K562 (cell line): ENCODE measurements at regions not wholly inside any gene's neighbourhood (a gene's known extent, or its start where the extent isn't known, plus 50 kb on each side); places are given as distances from the start of the nearest gene placed in this dataset.

Source experiments
- ARID2 ChIP-seq: fragments of 450-650 bp; IDR thresholded peaks from 2 replicates; pipeline ENCODE4 v1.6.1; 2017; ENCODE audit warnings: antibody characterized with exemption, mild to moderate bottlenecking
- FOXK2 ChIP-seq, 2 experiments: fragments of 450-650 bp; IDR thresholded peaks in 1 of 2; conservative IDR thresholded peaks in 1 of 2; 2 replicates each; pipeline ENCODE4 v1.6.1; 2016; ENCODE audit warnings: low read depth in 2 of 2, mild to moderate bottlenecking in 1 of 2
- TBL1XR1 ChIP-seq, 2 experiments: IDR thresholded peaks; 2 replicates each; pipeline ENCODE4 v1.6.1; 2012; ENCODE audit warnings: improper control_type of control experiment in 2 of 2, low read length in 2 of 2, mild to moderate bottlenecking in 1 of 2

- TF ChIP-seq ARID2 (no peak), TBL1XR1 (IDR thresholded peaks at IDR 0.05; ENCODE audit: low read length in 2 of 2) (no peak), FOXK2 (conservative IDR thresholded peaks at IDR 0.05 in 1 of 2, IDR thresholded peaks at IDR 0.05 in 1 of 2; ENCODE audit: low read depth in 2 of 2) (no peak)
Observed at GRCh38 chr1:207230441-207230840, 91.0 kb upstream of the CD55 start.
